ENCODE measurements at regions not wholly inside any gene's neighbourhood (a gene's known extent, or its start where the extent isn't known, plus 50 kb on each side); places are given as distances from the start of the nearest gene placed in this dataset.

DNA sequence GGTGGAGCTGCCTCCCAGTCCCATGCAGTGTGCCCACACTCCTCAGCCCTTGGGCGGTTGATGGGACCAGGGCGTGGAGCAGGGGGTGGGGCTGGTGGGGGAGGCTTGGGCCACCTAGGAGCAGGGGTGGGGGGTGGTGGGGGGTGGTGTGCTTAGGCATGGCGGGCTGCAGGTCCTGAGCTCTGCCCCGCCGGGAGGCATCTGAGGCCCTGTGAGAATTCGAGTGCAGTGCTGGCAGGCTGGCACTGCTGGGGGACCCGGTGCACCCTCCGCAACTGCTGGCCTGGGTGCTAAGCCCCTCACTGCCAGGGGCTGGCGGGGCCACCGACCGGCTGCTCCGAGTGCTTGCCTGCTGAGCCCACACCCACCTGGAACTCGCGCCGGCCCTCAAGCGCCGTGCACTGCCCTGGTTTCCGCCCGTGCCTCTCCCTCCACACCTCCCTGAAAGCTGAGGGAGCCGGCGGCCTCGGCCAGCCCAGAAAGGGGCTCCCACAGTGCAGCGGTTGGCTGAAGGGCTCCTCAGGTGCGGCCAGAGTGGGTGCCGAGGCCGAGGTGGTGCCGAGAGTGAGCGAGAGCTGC, 59.6 kb upstream of the PRL start:
- no peaks in the 10 kb centered on the region for H3K27me3 ChIP-seq
- intact Hi-C loops (cut with DNase I) = no loop called here
- no peaks in the 10 kb centered on the region for H3K36me3 ChIP-seq (replicated peaks in 1 of 2)
- DNase-seq = no peak
- H3K27ac ChIP-seq = no peak overlapping the region
- WGBS, 4 donors = 87 to 100% (median 92%) methylated on average over 7 to 28 of the region's 28 CpGs
- no peaks in the 10 kb centered on the region for H3K4me1 ChIP-seq (replicated peaks in 1 of 2)
- H3K4me3 ChIP-seq = no peak overlapping the region
- no peak for TF ChIP-seq POLR2A (IDR thresholded peaks at IDR 0.05)
- TF ChIP-seq, protein P1, sequence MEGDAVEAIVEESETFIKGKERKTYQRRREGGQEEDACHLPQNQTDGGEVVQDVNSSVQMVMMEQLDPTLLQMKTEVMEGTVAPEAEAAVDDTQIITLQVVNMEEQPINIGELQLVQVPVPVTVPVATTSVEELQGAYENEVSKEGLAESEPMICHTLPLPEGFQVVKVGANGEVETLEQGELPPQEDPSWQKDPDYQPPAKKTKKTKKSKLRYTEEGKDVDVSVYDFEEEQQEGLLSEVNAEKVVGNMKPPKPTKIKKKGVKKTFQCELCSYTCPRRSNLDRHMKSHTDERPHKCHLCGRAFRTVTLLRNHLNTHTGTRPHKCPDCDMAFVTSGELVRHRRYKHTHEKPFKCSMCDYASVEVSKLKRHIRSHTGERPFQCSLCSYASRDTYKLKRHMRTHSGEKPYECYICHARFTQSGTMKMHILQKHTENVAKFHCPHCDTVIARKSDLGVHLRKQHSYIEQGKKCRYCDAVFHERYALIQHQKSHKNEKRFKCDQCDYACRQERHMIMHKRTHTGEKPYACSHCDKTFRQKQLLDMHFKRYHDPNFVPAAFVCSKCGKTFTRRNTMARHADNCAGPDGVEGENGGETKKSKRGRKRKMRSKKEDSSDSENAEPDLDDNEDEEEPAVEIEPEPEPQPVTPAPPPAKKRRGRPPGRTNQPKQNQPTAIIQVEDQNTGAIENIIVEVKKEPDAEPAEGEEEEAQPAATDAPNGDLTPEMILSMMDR (IDR thresholded peaks at IDR 0.05) = no peak
- no peaks in the 10 kb centered on the region for H3K9me3 ChIP-seq (replicated peaks in 1 of 3)

DNA sequence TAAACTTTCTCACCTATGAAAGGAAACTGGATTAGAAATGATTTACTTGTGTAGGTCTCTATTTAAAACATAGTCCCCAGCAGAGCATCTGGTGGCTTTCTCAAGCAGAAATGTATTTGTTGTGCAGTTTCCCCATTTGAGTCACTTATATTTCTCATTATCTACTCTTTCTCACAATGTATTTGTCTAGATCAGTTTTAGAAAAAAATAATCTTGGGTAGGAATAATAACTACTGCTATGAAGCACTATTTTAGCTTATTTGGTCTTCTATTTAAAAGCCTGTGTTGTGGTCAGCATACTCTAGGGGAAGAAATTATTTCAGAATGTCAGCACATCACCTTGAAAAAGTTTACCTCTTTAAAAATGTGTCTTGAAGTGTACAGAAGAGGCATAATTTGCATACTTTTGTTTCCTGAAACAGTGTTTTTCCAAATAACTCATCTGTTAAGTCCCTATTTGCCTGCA, 60.9 kb upstream of the PRL start:
- H3K4me1 ChIP-seq (replicated peaks in 1 of 2) = no peaks in the 10 kb centered on the region
- TF ChIP-seq, protein P1 (IDR thresholded peaks at IDR 0.05) = no peak
- TF ChIP-seq POLR2A (IDR thresholded peaks at IDR 0.05) = no peak
- no peak for DNase-seq
- no peak overlapping the region for H3K27ac ChIP-seq
- intact Hi-C loops (cut with DNase I) = no loop called here
- H3K36me3 ChIP-seq (replicated peaks in 1 of 2) = no peaks in the 10 kb centered on the region
- H3K9me3 ChIP-seq (replicated peaks in 1 of 3) = no peaks in the 10 kb centered on the region
- H3K4me3 ChIP-seq = no peak overlapping the region
- H3K27me3 ChIP-seq = no peaks in the 10 kb centered on the region

DNA sequence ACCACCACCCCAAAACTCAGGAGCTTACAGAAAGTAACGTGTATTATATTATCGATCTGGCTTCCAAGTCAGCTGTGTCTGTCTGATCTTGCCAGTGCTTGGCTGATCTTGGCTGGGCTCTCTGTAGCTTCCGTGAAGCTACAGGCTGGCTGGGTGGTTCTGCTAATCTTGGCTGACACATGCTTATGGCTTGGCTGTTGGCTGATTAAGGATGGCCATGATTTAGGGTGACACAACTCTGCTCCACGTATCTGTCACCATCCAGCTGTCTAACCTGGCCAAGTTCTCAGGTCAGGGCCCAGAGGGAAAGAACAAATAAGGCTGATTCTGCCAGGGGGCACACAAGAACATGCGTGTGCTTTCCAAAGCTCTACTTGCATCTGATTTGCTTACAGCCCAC, 64.7 kb upstream of the PRL start:
- WGBS, 4 donors = 80 to 86% (median 83%) methylated on average over 5 of the region's 5 CpGs
- H3K27ac ChIP-seq = no peak overlapping the region
- no peaks in the 10 kb centered on the region for H3K4me1 ChIP-seq (replicated peaks in 1 of 2)
- no peak for TF ChIP-seq POLR2A (IDR thresholded peaks at IDR 0.05)
- TF ChIP-seq, protein P1 (IDR thresholded peaks at IDR 0.05) = no peak
- H3K4me3 ChIP-seq = no peak overlapping the region
- no peaks in the 10 kb centered on the region for H3K27me3 ChIP-seq
- intact Hi-C loops (cut with DNase I) = no loop called here
- H3K9me3 ChIP-seq (replicated peaks in 1 of 3) = no peaks in the 10 kb centered on the region
- H3K36me3 ChIP-seq (replicated peaks in 1 of 2) = no peaks in the 10 kb centered on the region
- DNase-seq = no peak

DNA sequence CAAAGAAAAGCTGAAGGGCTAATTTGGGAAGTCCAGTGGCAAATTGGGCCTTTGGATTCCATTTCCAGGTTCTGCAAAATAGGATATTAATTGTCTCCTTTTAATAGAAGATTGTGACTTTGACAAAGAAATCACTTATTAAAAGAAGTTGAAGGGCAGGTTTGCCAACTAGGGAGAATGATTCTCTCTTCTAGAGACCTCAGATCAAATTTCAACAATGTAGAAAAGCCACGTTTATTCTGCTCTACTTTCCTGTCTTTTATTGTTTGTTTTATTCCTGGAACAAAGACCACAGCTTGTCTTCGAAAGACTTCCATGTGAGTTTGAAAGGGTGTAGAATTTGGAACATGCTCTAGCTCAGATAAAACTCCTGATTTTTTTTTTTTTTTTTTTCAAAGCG, 65.5 kb upstream of the PRL start:
- no peak for DNase-seq
- H3K9me3 ChIP-seq (replicated peaks in 1 of 3) = no peaks in the 10 kb centered on the region
- H3K4me1 ChIP-seq (replicated peaks in 1 of 2) = no peaks in the 10 kb centered on the region
- no peak for TF ChIP-seq POLR2A (IDR thresholded peaks at IDR 0.05)
- TF ChIP-seq, protein P1 (IDR thresholded peaks at IDR 0.05) = no peak
- no peak overlapping the region for H3K27ac ChIP-seq
- H3K4me3 ChIP-seq = no peak overlapping the region
- no peaks in the 10 kb centered on the region for H3K27me3 ChIP-seq
- WGBS, 4 donors = 65 to 79% (median 71%) methylated on average over 3 of the region's 3 CpGs
- intact Hi-C loops (cut with DNase I) = no loop called here
- H3K36me3 ChIP-seq (replicated peaks in 1 of 2) = no peaks in the 10 kb centered on the region
